HG03060 (cell line): ENCODE measurements at regions not wholly inside any gene's neighbourhood (a gene's known extent, or its start where the extent isn't known, plus 50 kb on each side); places are given as distances from the start of the nearest gene placed in this dataset.

Experiments
- ATAC-seq: cut with Tn5 transposase; IDR thresholded peaks from one replicate; pipeline ENCODE4 v1.9.1; 2021; ENCODE audit warnings: low read depth, moderate number of reproducible peaks; ENCODE audit not compliant: unreplicated experiment

GRCh38 chr12:102543494-102544485 is 63.4 kb upstream of the IGF1 start:
- no peak for ATAC-seq

- ATAC-seq, result no peak
Observed at GRCh38 chr12:102542816-102543440, 62.6 kb upstream of the IGF1 start.

- no peak for ATAC-seq
Observed at GRCh38 chr12:102540815-102541385, 60.5 kb upstream of the IGF1 start.

GRCh38 chr12:102539651-102540553 is 59.5 kb upstream of the IGF1 start:
- no peak for ATAC-seq

GRCh38 chr12:102535306-102535705 is 54.9 kb upstream of the IGF1 start:
- no peak for ATAC-seq

- no peak for ATAC-seq
Observed at GRCh38 chr12:102534899-102535298, 54.5 kb upstream of the IGF1 start.

- ATAC-seq, result no peak
Observed at GRCh38 chr12:102533483-102534215, 53.3 kb upstream of the IGF1 start.
